GM12875 (cell line): ENCODE measurements at regions not wholly inside any gene's neighbourhood (a gene's known extent, or its start where the extent isn't known, plus 50 kb on each side); places are given as distances from the start of the nearest gene placed in this dataset.
A peak's percentile ranks its signal among the peaks of the same experiment; 100 is the strongest.

Source experiments
- H3K4me3 ChIP-seq: one replicate; pipeline ENCODE4 v1.5.1; 2011; ENCODE audit warnings: low read depth, low read length, control low read depth
- CTCF ChIP-seq: IDR thresholded peaks from 2 replicates; pipeline ENCODE4 v1.5.1; 2011; ENCODE audit warnings: low read depth, mild to moderate bottlenecking, control low read depth, inconsistent platforms, low read length, moderate library complexity, borderline replicate concordance; ENCODE audit not compliant: insufficient read depth

GRCh38 chr12:58804749-58805148, 115.6 kb downstream of the LRIG3 start:
- no peak overlapping the region for H3K4me3 ChIP-seq
- TF ChIP-seq CTCF: peak; percentile 76

- H3K4me3 ChIP-seq: no peak overlapping the region
- no peak for TF ChIP-seq CTCF
These were observed 111.2 kb downstream of the LRIG3 start for GRCh38 chr12:58809064-58809607.

- no peak for TF ChIP-seq CTCF
- H3K4me3 ChIP-seq: no peak overlapping the region
These were observed 109.0 kb downstream of the LRIG3 start for GRCh38 chr12:58811346-58811745.

GRCh38 chr12:58812214-58812613, 108.1 kb downstream of the LRIG3 start:
- no peak for TF ChIP-seq CTCF
- no peak overlapping the region for H3K4me3 ChIP-seq

- TF ChIP-seq CTCF: no peak
- H3K4me3 ChIP-seq: no peak overlapping the region
These were observed 106.3 kb downstream of the LRIG3 start for GRCh38 chr12:58814036-58814435.

- no peak overlapping the region for H3K4me3 ChIP-seq
- TF ChIP-seq CTCF: no peak
These were observed 105.1 kb downstream of the LRIG3 start for GRCh38 chr12:58815235-58815634.

GRCh38 chr12:58818546-58818945, 101.8 kb downstream of the LRIG3 start:
- no peak for TF ChIP-seq CTCF
- no peak overlapping the region for H3K4me3 ChIP-seq
